ENCODE measurements at regions not wholly inside any gene's neighbourhood (a gene's known extent, or its start where the extent isn't known, plus 50 kb on each side); places are given as distances from the start of the nearest gene placed in this dataset.

GRCh38 chr2:125172181-125172580 is 1147.1 kb downstream of the CNTNAP5 start:
- no peak for ATAC-seq (ENCODE audit: low FRiP score in 2 of 2)

GRCh38 chr2:125175415-125175814 is 1150.3 kb downstream of the CNTNAP5 start:
- H3K27ac ChIP-seq = no peak overlapping the region
- no peaks in the 10 kb centered on the region for H3K9me3 ChIP-seq
- no peaks in the 10 kb centered on the region for H3K4me1 ChIP-seq
- ATAC-seq (ENCODE audit: low FRiP score in 2 of 2) (no peak), DNase-seq (no peak)
- no peaks in the 10 kb centered on the region for H3K36me3 ChIP-seq
- H3K4me3 ChIP-seq = no peak overlapping the region
- H3K27me3 ChIP-seq = no peaks in the 10 kb centered on the region
- TF ChIP-seq POLR2AphosphoS5 (IDR thresholded peaks at IDR 0.05) (no peak), POLR2A (IDR thresholded peaks at IDR 0.05) (no peak), CTCF (IDR thresholded peaks at IDR 0.05) (no peak), EP300 (IDR thresholded peaks at IDR 0.05) (no peak)
- WGBS, 2 donors = 64% methylated on average over 1 of the region's 1 CpG; no CpG with 5 or more reads in 1 of the 2 donors

More at GRCh38 chr2:125172181-125172580, 1147.1 kb downstream of the CNTNAP5 start:
- WGBS, 2 donors = 82 to 92% methylated on average over 1 of the region's 1 CpG
- no peak for DNase-seq
- Histone ChIP-seq H3K4me3 (no peak overlapping the region), H3K4me1 (no peaks in the 10 kb centered on the region), H3K27ac (no peak overlapping the region), H3K9me3 (no peaks in the 10 kb centered on the region), H3K27me3 (no peaks in the 10 kb centered on the region), H3K36me3 (no peaks in the 10 kb centered on the region)
- TF ChIP-seq POLR2A (IDR thresholded peaks at IDR 0.05) (no peak), POLR2AphosphoS5 (IDR thresholded peaks at IDR 0.05) (no peak), EP300 (IDR thresholded peaks at IDR 0.05) (no peak), CTCF (IDR thresholded peaks at IDR 0.05) (no peak)

GRCh38 chr2:125185691-125186270 is 1160.7 kb downstream of the CNTNAP5 start:
- Histone ChIP-seq H3K4me1 (no peaks in the 10 kb centered on the region), H3K9me3 (no peaks in the 10 kb centered on the region), H3K27me3 (no peaks in the 10 kb centered on the region), H3K4me3 (no peak overlapping the region), H3K36me3 (no peaks in the 10 kb centered on the region), H3K27ac (no peak overlapping the region)
- 60 to 64% methylated on average over 5 of the region's 5 CpGs for whole genome bisulfite sequencing, 2 donors
- ATAC-seq (ENCODE audit: low FRiP score in 2 of 2) = no peak
- TF ChIP-seq EP300 (IDR thresholded peaks at IDR 0.05) (no peak), POLR2AphosphoS5 (IDR thresholded peaks at IDR 0.05) (no peak), POLR2A (IDR thresholded peaks at IDR 0.05) (no peak), CTCF (IDR thresholded peaks at IDR 0.05) (no peak)
- no peak for DNase-seq

GRCh38 chr2:125207431-125207830 is 1182.3 kb downstream of the CNTNAP5 start:
- Histone ChIP-seq H3K27ac (no peak overlapping the region), H3K9me3 (no peaks in the 10 kb centered on the region), H3K27me3 (no peaks in the 10 kb centered on the region), H3K4me3 (no peak overlapping the region), H3K36me3 (no peaks in the 10 kb centered on the region), H3K4me1 (no peaks in the 10 kb centered on the region)
- ATAC-seq (ENCODE audit: low FRiP score in 2 of 2) = no peak
- WGBS, 2 donors = 87 to 88% methylated on average over 3 of the region's 3 CpGs
- TF ChIP-seq POLR2A (IDR thresholded peaks at IDR 0.05) (no peak), EP300 (IDR thresholded peaks at IDR 0.05) (no peak), POLR2AphosphoS5 (IDR thresholded peaks at IDR 0.05) (no peak), CTCF (IDR thresholded peaks at IDR 0.05) (no peak)
- DNase-seq = no peak

GRCh38 chr2:125216321-125216720 is 1191.2 kb downstream of the CNTNAP5 start:
- TF ChIP-seq POLR2A (IDR thresholded peaks at IDR 0.05) = no peak
- TF ChIP-seq CTCF (IDR thresholded peaks at IDR 0.05) = no peak
- TF ChIP-seq EP300 (IDR thresholded peaks at IDR 0.05) = no peak
- no peak for TF ChIP-seq POLR2AphosphoS5 (IDR thresholded peaks at IDR 0.05)
- no peak for ATAC-seq (ENCODE audit: low FRiP score in 2 of 2)
- Histone ChIP-seq H3K4me1 (no peaks in the 10 kb centered on the region), H3K36me3 (no peaks in the 10 kb centered on the region), H3K9me3 (peaks cover 0 to 4% (median 0%) of the 10 kb centered on the region in 4 donors), H3K27me3 (no peaks in the 10 kb centered on the region), H3K4me3 (no peak overlapping the region), H3K27ac (no peak overlapping the region)
- DNase-seq = no peak
